ENCODE measurements at regions not wholly inside any gene's neighbourhood (a gene's known extent, or its start where the extent isn't known, plus 50 kb on each side); places are given as distances from the start of the nearest gene placed in this dataset.

GRCh38 chr14:104527857-104528459, 51.6 kb upstream of the C14orf180 start:
- no peaks in the 10 kb centered on the region for H3K36me3 ChIP-seq
- H3K4me1 ChIP-seq (replicated peaks), result no peaks in the 10 kb centered on the region
- H3K4me3 ChIP-seq, result no peak overlapping the region
- intact Hi-C loops (cut with DNase I), result no loop called here
- no peak for TF ChIP-seq CTCF (IDR thresholded peaks at IDR 0.05)
- no peak for TF ChIP-seq POLR2AphosphoS5 (IDR thresholded peaks at IDR 0.05)
- TF ChIP-seq POLR2A (IDR thresholded peaks at IDR 0.05), result no peak
- no peaks in the 10 kb centered on the region for H3K9me3 ChIP-seq
- H3K27ac ChIP-seq, result no peak overlapping the region
- no peaks in the 10 kb centered on the region for H3K27me3 ChIP-seq (replicated peaks; ENCODE audit: insufficient read depth)
- 89% methylated on average over 4 of the region's 4 CpGs for WGBS
- no peak for DNase-seq (ENCODE audit: low spot score)

- WGBS, result 91% methylated on average over 7 of the region's 7 CpGs
- Histone ChIP-seq H3K36me3 (no peaks in the 10 kb centered on the region), H3K4me3 (no peak overlapping the region), H3K27me3 (replicated peaks; ENCODE audit: insufficient read depth) (no peaks in the 10 kb centered on the region), H3K4me1 (replicated peaks) (no peaks in the 10 kb centered on the region), H3K27ac (no peak overlapping the region), H3K9me3 (no peaks in the 10 kb centered on the region)
- intact Hi-C loops (cut with DNase I), result no loop called here
- no peak for TF ChIP-seq POLR2A (IDR thresholded peaks at IDR 0.05)
- no peak for DNase-seq (ENCODE audit: low spot score)
These were observed 51.1 kb upstream of the C14orf180 start for GRCh38 chr14:104528496-104528895.

Small RNA genes in the stretch of these regions (small RNA-seq; reads per million reads assigned to genes)
- 0 reads per million in 2 donors for gene RNU6-684P
